AG09309 (cell line): ENCODE measurements at regions not wholly inside any gene's neighbourhood (a gene's known extent, or its start where the extent isn't known, plus 50 kb on each side); places are given as distances from the start of the nearest gene placed in this dataset.

Experiments used
- DNase-seq: peaks from one replicate; pipeline ENCODE4 v3.0.0-alpha.2; 2010; ENCODE audit warnings: low read depth
- H3K4me3 ChIP-seq: 2 replicates; pipeline ENCODE4 v1.5.1; 2011; ENCODE audit warnings: mild to moderate bottlenecking, low read depth, low read length, moderate library complexity; ENCODE audit not compliant: control insufficient read depth
- CTCF ChIP-seq: IDR thresholded peaks from 2 replicates; pipeline ENCODE4 v1.5.1; 2011; ENCODE audit warnings: mild to moderate bottlenecking, low read depth, low read length, inconsistent platforms; ENCODE audit not compliant: insufficient read depth, control insufficient read depth; ENCODE audit errors: missing control alignments

- no peak for DNase-seq
- TF ChIP-seq CTCF = no peak
- no peak overlapping the region for H3K4me3 ChIP-seq
Observed at GRCh38 chr2:186309901-186310300, 176.2 kb upstream of the ZC3H15 start.

- no peak for TF ChIP-seq CTCF
- no peak overlapping the region for H3K4me3 ChIP-seq
- DNase-seq = no peak
Observed at GRCh38 chr2:186319105-186319504, 167.0 kb upstream of the ZC3H15 start.

- TF ChIP-seq CTCF = no peak
- H3K4me3 ChIP-seq = no peak overlapping the region
- no peak for DNase-seq
Observed at GRCh38 chr2:186325827-186326535, 160.1 kb upstream of the ZC3H15 start.

GRCh38 chr2:186327251-186327868 lies 158.7 kb upstream of the ZC3H15 start:
- TF ChIP-seq CTCF = no peak
- no peak for DNase-seq
- no peak overlapping the region for H3K4me3 ChIP-seq

GRCh38 chr2:186328838-186329237 lies 157.2 kb upstream of the ZC3H15 start:
- H3K4me3 ChIP-seq = no peak overlapping the region
- no peak for TF ChIP-seq CTCF
- DNase-seq = peak; percentile 7

GRCh38 chr2:186330050-186330449 lies 156.0 kb upstream of the ZC3H15 start:
- no peak overlapping the region for H3K4me3 ChIP-seq
- TF ChIP-seq CTCF = no peak
- no peak for DNase-seq
